ENCODE measurements at regions not wholly inside any gene's neighbourhood (a gene's known extent, or its start where the extent isn't known, plus 50 kb on each side); places are given as distances from the start of the nearest gene placed in this dataset.

DNA sequence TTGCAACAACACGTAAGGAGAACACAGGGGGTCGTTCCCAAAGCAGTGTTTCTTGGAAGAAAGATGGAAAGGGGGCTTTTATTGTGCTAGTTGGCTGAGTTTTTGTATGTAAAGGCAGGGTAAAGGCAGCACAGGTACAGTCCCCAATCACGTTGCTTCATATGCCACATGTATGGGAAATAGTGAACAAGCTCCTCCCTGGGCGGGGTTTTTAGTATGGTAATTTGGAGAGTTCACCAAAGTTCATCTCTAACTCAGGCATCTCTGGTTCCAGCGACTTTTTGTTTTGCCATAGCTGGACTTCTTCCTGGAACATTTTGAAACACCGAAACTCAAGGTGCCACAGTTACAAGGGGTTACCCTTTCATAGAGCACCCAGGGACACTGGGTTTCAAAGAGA, 133.9 kb downstream of the CAAP1 start:
- TF ChIP-seq WT1 (tag by site-specific recombination; IDR thresholded peaks at IDR 0.05) = no peak
- TF ChIP-seq, protein P1, sequence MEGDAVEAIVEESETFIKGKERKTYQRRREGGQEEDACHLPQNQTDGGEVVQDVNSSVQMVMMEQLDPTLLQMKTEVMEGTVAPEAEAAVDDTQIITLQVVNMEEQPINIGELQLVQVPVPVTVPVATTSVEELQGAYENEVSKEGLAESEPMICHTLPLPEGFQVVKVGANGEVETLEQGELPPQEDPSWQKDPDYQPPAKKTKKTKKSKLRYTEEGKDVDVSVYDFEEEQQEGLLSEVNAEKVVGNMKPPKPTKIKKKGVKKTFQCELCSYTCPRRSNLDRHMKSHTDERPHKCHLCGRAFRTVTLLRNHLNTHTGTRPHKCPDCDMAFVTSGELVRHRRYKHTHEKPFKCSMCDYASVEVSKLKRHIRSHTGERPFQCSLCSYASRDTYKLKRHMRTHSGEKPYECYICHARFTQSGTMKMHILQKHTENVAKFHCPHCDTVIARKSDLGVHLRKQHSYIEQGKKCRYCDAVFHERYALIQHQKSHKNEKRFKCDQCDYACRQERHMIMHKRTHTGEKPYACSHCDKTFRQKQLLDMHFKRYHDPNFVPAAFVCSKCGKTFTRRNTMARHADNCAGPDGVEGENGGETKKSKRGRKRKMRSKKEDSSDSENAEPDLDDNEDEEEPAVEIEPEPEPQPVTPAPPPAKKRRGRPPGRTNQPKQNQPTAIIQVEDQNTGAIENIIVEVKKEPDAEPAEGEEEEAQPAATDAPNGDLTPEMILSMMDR (tag by site-specific recombination; IDR thresholded peaks at IDR 0.05) = no peak
- TF ChIP-seq TSHZ1 (tag by site-specific recombination; IDR thresholded peaks at IDR 0.05; ENCODE audit: borderline replicate concordance) = no peak
- no peak for TF ChIP-seq ZFP69B (tag by site-specific recombination; IDR thresholded peaks at IDR 0.05)
- TF ChIP-seq, protein P2, sequence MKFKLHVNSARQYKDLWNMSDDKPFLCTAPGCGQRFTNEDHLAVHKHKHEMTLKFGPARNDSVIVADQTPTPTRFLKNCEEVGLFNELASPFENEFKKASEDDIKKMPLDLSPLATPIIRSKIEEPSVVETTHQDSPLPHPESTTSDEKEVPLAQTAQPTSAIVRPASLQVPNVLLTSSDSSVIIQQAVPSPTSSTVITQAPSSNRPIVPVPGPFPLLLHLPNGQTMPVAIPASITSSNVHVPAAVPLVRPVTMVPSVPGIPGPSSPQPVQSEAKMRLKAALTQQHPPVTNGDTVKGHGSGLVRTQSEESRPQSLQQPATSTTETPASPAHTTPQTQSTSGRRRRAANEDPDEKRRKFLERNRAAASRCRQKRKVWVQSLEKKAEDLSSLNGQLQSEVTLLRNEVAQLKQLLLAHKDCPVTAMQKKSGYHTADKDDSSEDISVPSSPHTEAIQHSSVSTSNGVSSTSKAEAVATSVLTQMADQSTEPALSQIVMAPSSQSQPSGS (tag by site-specific recombination; IDR thresholded peaks at IDR 0.05; ENCODE audit: low read depth) = no peak
- no peak for TF ChIP-seq IKZF3 (tag by site-specific recombination; IDR thresholded peaks at IDR 0.05)
- no peak for TF ChIP-seq ZBTB8A (tag by site-specific recombination; IDR thresholded peaks at IDR 0.05)
- TF ChIP-seq ZNF623 (tag by site-specific recombination; IDR thresholded peaks at IDR 0.05) = no peak
- TF ChIP-seq ZNF561 (tag by site-specific recombination; IDR thresholded peaks at IDR 0.05; ENCODE audit: borderline replicate concordance) = no peak
- no peak for TF ChIP-seq ZNF768 (tag by site-specific recombination; IDR thresholded peaks at IDR 0.05)
- no peak for TF ChIP-seq ZNF10 (tag by site-specific recombination; IDR thresholded peaks at IDR 0.05)
- TF ChIP-seq HOXD13 (CRISPR knock-in tag; IDR thresholded peaks at IDR 0.05; ENCODE audit: borderline replicate concordance) = no peak
- TF ChIP-seq TRIM28 (IDR thresholded peaks at IDR 0.05; ENCODE audit: borderline replicate concordance, low read length) = no peak

Measured in HEK293 (cell line).